Neural progenitor cell (in vitro differentiated cells): ENCODE measurements at regions not wholly inside any gene's neighbourhood (a gene's known extent, or its start where the extent isn't known, plus 50 kb on each side); places are given as distances from the start of the nearest gene placed in this dataset.

Experiments used
- DNase-seq: peaks from one replicate; pipeline ENCODE4 v3.0.0-alpha.2; 2016; ENCODE audit warnings: low spot score
- H2AFZ ChIP-seq: fragments of 200-600 bp; sonication (generic); replicated peaks from 2 replicates; pipeline ENCODE4 v1.6.1; 2016; ENCODE audit warnings: antibody characterized with exemption
- H3F3A ChIP-seq: fragments of 200-600 bp; sonication (generic); 2 replicates; pipeline ENCODE4 v1.6.1; 2016; ENCODE audit warnings: antibody characterized with exemption, low read depth
- H3K27ac ChIP-seq: fragments of 200-600 bp; sonication (generic); 2 replicates; pipeline ENCODE4 v1.5.1; 2016; ENCODE audit warnings: mild to moderate bottlenecking
- H3K27me3 ChIP-seq: fragments of 200-600 bp; sonication (generic); 2 replicates; pipeline ENCODE4 v1.6.1; 2016; ENCODE audit warnings: mild to moderate bottlenecking, moderate library complexity
- H3K36me3 ChIP-seq: fragments of 200-600 bp; sonication (generic); 2 replicates; pipeline ENCODE4 v1.5.1; 2016
- H3K4me1 ChIP-seq: fragments of 200-600 bp; sonication (generic); 2 replicates; pipeline ENCODE4 v1.6.1; 2016; ENCODE audit warnings: mixed run types
- H3K4me2 ChIP-seq: fragments of 200-600 bp; sonication (generic); 2 replicates; pipeline ENCODE4 v1.6.1; 2016
- H3K4me3 ChIP-seq: fragments of 200-600 bp; sonication (generic); 2 replicates; pipeline ENCODE4 v1.5.1; 2016
- H3K79me2 ChIP-seq: fragments of 200-600 bp; sonication (generic); 2 replicates; pipeline ENCODE4 v1.6.1; 2016; ENCODE audit warnings: low read depth
- H3K9ac ChIP-seq: fragments of 200-600 bp; sonication (generic); 2 replicates; pipeline ENCODE4 v1.6.1; 2016
- H3K9me3 ChIP-seq: fragments of 200-600 bp; sonication (generic); 2 replicates; pipeline ENCODE4 v1.5.1; 2016; ENCODE audit warnings: low read depth
- H4K20me1 ChIP-seq: fragments of 200-600 bp; sonication (generic); 2 replicates; pipeline ENCODE4 v1.6.1; 2016; ENCODE audit warnings: low read depth
- H3K27ac Mint-ChIP-seq: 3 replicates; pipeline ENCODE4 v1.8.0; 2021; ENCODE audit warnings: mixed read lengths
- H3K27me3 Mint-ChIP-seq: 2 replicates; pipeline ENCODE4 v1.8.0; 2022; ENCODE audit warnings: low read depth, mild to moderate bottlenecking, inconsistent platforms, moderate library complexity, mixed read lengths; ENCODE audit not compliant: insufficient read depth
- H3K36me3 Mint-ChIP-seq: 3 replicates; pipeline ENCODE4 v1.8.0; 2021; ENCODE audit warnings: mixed read lengths
- H3K4me1 Mint-ChIP-seq: 3 replicates; pipeline ENCODE4 v1.8.0; 2021; ENCODE audit warnings: mixed read lengths
- H3K4me3 Mint-ChIP-seq: 3 replicates; pipeline ENCODE4 v1.8.0; 2021; ENCODE audit warnings: mild to moderate bottlenecking, moderate library complexity, mixed read lengths
- H3K9me3 Mint-ChIP-seq: 3 replicates; pipeline ENCODE4 v1.8.0; 2020; ENCODE audit warnings: mixed read lengths
- EZH2 ChIP-seq: fragments of 200-600 bp; sonication (generic); IDR thresholded peaks from 2 replicates; pipeline ENCODE4 v1.6.1; 2017; ENCODE audit warnings: antibody characterized with exemption, mild to moderate bottlenecking, moderate library complexity
- EZH2phosphoT487 ChIP-seq: fragments of 200-600 bp; sonication (generic); IDR thresholded peaks from 2 replicates; pipeline ENCODE4 v1.6.1; 2017; ENCODE audit warnings: antibody characterized with exemption
- TF ChIP-seq, protein P1 (sequence below): fragments of 200-600 bp; sonication (generic); IDR thresholded peaks from 2 replicates; pipeline ENCODE4 v1.5.1; 2017; ENCODE audit warnings: antibody characterized with exemption, mild to moderate bottlenecking

DNA sequence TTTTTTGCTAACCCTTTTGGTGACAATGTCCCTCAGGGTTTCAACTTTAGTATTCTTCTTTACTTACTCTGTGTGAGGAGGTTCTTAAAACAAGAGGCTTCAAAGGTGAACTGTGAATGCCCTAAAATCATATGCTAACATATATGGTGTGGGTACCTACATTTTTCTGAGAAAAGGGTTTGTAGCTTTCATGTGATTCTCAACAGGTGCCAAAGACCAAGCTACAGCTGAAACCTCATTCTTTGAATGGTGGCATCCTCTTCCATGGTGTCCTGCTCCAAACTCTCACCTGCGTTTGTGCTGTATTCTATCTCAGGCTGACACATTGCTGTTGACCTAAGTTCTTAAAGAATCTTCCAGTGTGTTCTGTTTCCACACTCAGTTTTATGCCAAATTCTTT, 177.3 kb downstream of the PRL start:
- H3K4me1 Mint-ChIP-seq = peaks cover 12% of the 10 kb centered on the region
- no peaks in the 10 kb centered on the region for H3K79me2 ChIP-seq
- H2AFZ ChIP-seq = no peak overlapping the region
- H3K4me2 ChIP-seq = no peak overlapping the region
- no peaks in the 10 kb centered on the region for H4K20me1 ChIP-seq
- H3K36me3 Mint-ChIP-seq = peaks cover 29% of the 10 kb centered on the region
- no peaks in the 10 kb centered on the region for H3K27me3 ChIP-seq
- no peak overlapping the region for H3K27ac ChIP-seq
- no peak overlapping the region for H3K27ac Mint-ChIP-seq
- no peaks in the 10 kb centered on the region for H3K9me3 Mint-ChIP-seq
- no peak overlapping the region for H3K4me3 ChIP-seq
- no peak for DNase-seq
- H3F3A ChIP-seq = peaks cover 10% of the 10 kb centered on the region
- H3K4me1 ChIP-seq = peaks cover 14% of the 10 kb centered on the region
- H3K9me3 ChIP-seq = no peaks in the 10 kb centered on the region
- no peaks in the 10 kb centered on the region for H3K36me3 ChIP-seq
- H3K4me3 Mint-ChIP-seq = no peak overlapping the region
- TF ChIP-seq EZH2 = no peak
- TF ChIP-seq, protein P1, sequence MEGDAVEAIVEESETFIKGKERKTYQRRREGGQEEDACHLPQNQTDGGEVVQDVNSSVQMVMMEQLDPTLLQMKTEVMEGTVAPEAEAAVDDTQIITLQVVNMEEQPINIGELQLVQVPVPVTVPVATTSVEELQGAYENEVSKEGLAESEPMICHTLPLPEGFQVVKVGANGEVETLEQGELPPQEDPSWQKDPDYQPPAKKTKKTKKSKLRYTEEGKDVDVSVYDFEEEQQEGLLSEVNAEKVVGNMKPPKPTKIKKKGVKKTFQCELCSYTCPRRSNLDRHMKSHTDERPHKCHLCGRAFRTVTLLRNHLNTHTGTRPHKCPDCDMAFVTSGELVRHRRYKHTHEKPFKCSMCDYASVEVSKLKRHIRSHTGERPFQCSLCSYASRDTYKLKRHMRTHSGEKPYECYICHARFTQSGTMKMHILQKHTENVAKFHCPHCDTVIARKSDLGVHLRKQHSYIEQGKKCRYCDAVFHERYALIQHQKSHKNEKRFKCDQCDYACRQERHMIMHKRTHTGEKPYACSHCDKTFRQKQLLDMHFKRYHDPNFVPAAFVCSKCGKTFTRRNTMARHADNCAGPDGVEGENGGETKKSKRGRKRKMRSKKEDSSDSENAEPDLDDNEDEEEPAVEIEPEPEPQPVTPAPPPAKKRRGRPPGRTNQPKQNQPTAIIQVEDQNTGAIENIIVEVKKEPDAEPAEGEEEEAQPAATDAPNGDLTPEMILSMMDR = no peak
- H3K9ac ChIP-seq = no peak overlapping the region
- H3K27me3 Mint-ChIP-seq = no peaks in the 10 kb centered on the region

DNA sequence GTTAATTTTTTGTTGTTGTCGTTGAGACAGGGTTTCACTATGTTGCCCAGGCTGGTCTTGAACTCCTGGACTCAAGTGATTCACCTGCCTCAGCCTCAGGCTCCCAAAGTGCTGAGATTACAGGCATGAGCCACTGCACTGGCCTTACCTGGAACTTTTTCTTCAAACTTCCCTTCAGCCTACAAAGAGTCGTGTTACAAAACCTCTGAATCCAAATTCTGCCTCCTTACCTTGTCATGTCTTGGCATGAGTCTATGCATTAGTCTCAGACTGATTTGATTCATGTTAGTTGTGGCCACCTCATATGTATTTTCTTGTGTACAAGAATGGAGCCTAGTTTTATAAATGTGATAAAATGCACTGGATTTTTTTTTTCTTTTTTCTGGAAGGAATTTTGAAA, 172.1 kb downstream of the PRL start:
- Mint-ChIP-seq H3K36me3 (peaks cover 41% of the 10 kb centered on the region), H3K4me3 (no peak overlapping the region), H3K9me3 (peaks cover 32% of the 10 kb centered on the region), H3K4me1 (no peaks in the 10 kb centered on the region), H3K27ac (no peak overlapping the region), H3K27me3 (no peaks in the 10 kb centered on the region)
- H3F3A ChIP-seq = no peaks in the 10 kb centered on the region
- peaks cover 4% of the 10 kb centered on the region for H3K9me3 ChIP-seq
- no peak overlapping the region for H3K27ac ChIP-seq
- no peaks in the 10 kb centered on the region for H3K4me1 ChIP-seq
- H4K20me1 ChIP-seq = no peaks in the 10 kb centered on the region
- TF ChIP-seq EZH2phosphoT487 (no peak), EZH2 (no peak)
- TF ChIP-seq, protein P1 = no peak
- H3K79me2 ChIP-seq = peaks cover 17% of the 10 kb centered on the region
- no peaks in the 10 kb centered on the region for H3K27me3 ChIP-seq
- no peak overlapping the region for H3K9ac ChIP-seq
- peaks cover 7% of the 10 kb centered on the region for H3K36me3 ChIP-seq
- no peak for DNase-seq
- H3K4me2 ChIP-seq = no peak overlapping the region
- H2AFZ ChIP-seq = no peak overlapping the region
- no peak overlapping the region for H3K4me3 ChIP-seq

DNA sequence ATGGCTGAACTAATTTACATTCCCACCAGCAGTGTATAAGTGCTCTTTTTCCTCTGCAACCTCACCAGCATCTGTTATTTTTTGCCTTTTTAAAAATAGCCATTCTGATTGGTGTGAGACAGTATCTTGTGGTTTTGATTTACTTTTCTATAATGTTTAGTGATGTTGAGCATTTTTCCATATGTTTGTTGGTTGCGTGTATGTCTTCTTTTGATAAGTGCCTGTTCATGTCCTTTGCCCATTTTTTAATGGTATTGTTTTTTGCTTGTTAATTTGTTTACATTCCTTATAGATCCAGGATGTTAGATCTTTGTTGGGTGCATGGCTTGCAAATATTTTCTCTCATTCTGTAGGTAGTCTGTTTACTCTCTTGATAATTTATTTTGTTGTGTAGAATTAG, 169.9 kb downstream of the PRL start:
- H3K36me3 Mint-ChIP-seq = peaks cover 54% of the 10 kb centered on the region
- Histone ChIP-seq H3K27ac (no peak overlapping the region), H3K79me2 (peaks cover 23% of the 10 kb centered on the region), H3K4me1 (no peaks in the 10 kb centered on the region), H3K9me3 (peaks cover 4% of the 10 kb centered on the region), H3K27me3 (no peaks in the 10 kb centered on the region), H2AFZ (no peak overlapping the region), H3F3A (no peaks in the 10 kb centered on the region), H4K20me1 (no peaks in the 10 kb centered on the region), H3K4me2 (no peak overlapping the region), H3K9ac (no peak overlapping the region), H3K36me3 (peaks cover 7% of the 10 kb centered on the region), H3K4me3 (no peak overlapping the region)
- peaks cover 45% of the 10 kb centered on the region for H3K9me3 Mint-ChIP-seq
- no peak overlapping the region for H3K4me3 Mint-ChIP-seq
- H3K27me3 Mint-ChIP-seq = no peaks in the 10 kb centered on the region
- TF ChIP-seq EZH2 (no peak), EZH2phosphoT487 (no peak)
- TF ChIP-seq, protein P1 = no peak
- no peaks in the 10 kb centered on the region for H3K4me1 Mint-ChIP-seq
- H3K27ac Mint-ChIP-seq = no peak overlapping the region
- no peak for DNase-seq

GRCh38 chr6:22129751-22130150, 167.1 kb downstream of the PRL start:
- no peaks in the 10 kb centered on the region for H3K4me1 ChIP-seq
- no peak overlapping the region for H2AFZ ChIP-seq
- no peak overlapping the region for H3K4me3 ChIP-seq
- peaks cover 2% of the 10 kb centered on the region for H3K4me1 Mint-ChIP-seq
- peaks cover 51% of the 10 kb centered on the region for H3K9me3 Mint-ChIP-seq
- no peak for TF ChIP-seq EZH2
- TF ChIP-seq EZH2phosphoT487 = no peak
- TF ChIP-seq, protein P1 = no peak
- no peaks in the 10 kb centered on the region for H3F3A ChIP-seq
- no peak overlapping the region for H3K27ac ChIP-seq
- no peak overlapping the region for H3K9ac ChIP-seq
- peaks cover under 1% of the 10 kb centered on the region for H3K27me3 Mint-ChIP-seq
- H3K27ac Mint-ChIP-seq = no peak overlapping the region
- peaks cover 7% of the 10 kb centered on the region for H3K36me3 ChIP-seq
- no peak overlapping the region for H3K4me2 ChIP-seq
- H3K9me3 ChIP-seq = peaks cover 4% of the 10 kb centered on the region
- H3K79me2 ChIP-seq = peaks cover 23% of the 10 kb centered on the region
- no peak overlapping the region for H3K4me3 Mint-ChIP-seq
- H3K27me3 ChIP-seq = no peaks in the 10 kb centered on the region
- no peak for DNase-seq
- H4K20me1 ChIP-seq = no peaks in the 10 kb centered on the region
- peaks cover 70% of the 10 kb centered on the region for H3K36me3 Mint-ChIP-seq
